DND-41 (cell line): ENCODE measurements at regions not wholly inside any gene's neighbourhood (a gene's known extent, or its start where the extent isn't known, plus 50 kb on each side); places are given as distances from the start of the nearest gene placed in this dataset.

Experiments used
- ATAC-seq: fragments of 200-7000 bp; cut with Tn5 transposase; 3 replicates; pipeline ENCODE4 v1.9.1; 2021; ENCODE audit warnings: low read depth; ENCODE audit not compliant: insufficient read depth
- DNase-seq: peaks from one replicate; pipeline ENCODE4 v3.0.0-alpha.2; 2020
- H2AFZ ChIP-seq: 2 replicates; pipeline ENCODE4 v1.6.0; 2012; ENCODE audit warnings: low read depth, low read length
- H3K27ac ChIP-seq: 2 replicates; pipeline ENCODE4 v1.5.1; 2012; ENCODE audit warnings: low read length, inconsistent platforms
- H3K27me3 ChIP-seq: fragments of 200-600 bp; sonication (generic); 2 replicates; pipeline ENCODE4 v1.6.0; 2012; ENCODE audit warnings: low read length, mild to moderate bottlenecking, inconsistent platforms; ENCODE audit not compliant: insufficient read depth, poor library complexity
- H3K36me3 ChIP-seq: 2 replicates; pipeline ENCODE4 v1.5.1; 2012; ENCODE audit warnings: low read length, inconsistent platforms; ENCODE audit not compliant: insufficient read depth
- H3K4me1 ChIP-seq: 2 replicates; pipeline ENCODE4 v1.5.1; 2012; ENCODE audit warnings: mild to moderate bottlenecking, low read length; ENCODE audit not compliant: insufficient read depth
- H3K4me2 ChIP-seq: 2 replicates; pipeline ENCODE4 v1.6.0; 2012; ENCODE audit warnings: mild to moderate bottlenecking, moderate library complexity, low read length, inconsistent platforms; ENCODE audit not compliant: insufficient read depth
- H3K4me3 ChIP-seq, 2 experiments: fragments of 200-600 bp in 1 of 2; shearing (Covaris generic) in 1 of 2; 2 replicates each; pipeline ENCODE4 v1.5.1; 2012 to 2016; ENCODE audit warnings: inconsistent platforms in 2 of 2, low read length in 2 of 2, mild to moderate bottlenecking in 2 of 2, low read depth in 1 of 2, moderate library complexity in 1 of 2
- H3K79me2 ChIP-seq: 2 replicates; pipeline ENCODE4 v1.6.0; 2012; ENCODE audit warnings: low read length, inconsistent platforms; ENCODE audit not compliant: insufficient read depth
- H3K9ac ChIP-seq: 2 replicates; pipeline ENCODE4 v1.6.0; 2012; ENCODE audit warnings: low read depth, mild to moderate bottlenecking, inconsistent platforms, low read length, moderate library complexity
- H3K9me3 ChIP-seq: 2 replicates; pipeline ENCODE4 v1.5.1; 2012; ENCODE audit warnings: low read length, moderate library complexity, mild to moderate bottlenecking, inconsistent platforms; ENCODE audit not compliant: insufficient read depth, severe bottlenecking
- H4K20me1 ChIP-seq: 2 replicates; pipeline ENCODE4 v1.6.0; 2012; ENCODE audit warnings: low read length; ENCODE audit not compliant: insufficient read depth
- CTCF ChIP-seq: IDR thresholded peaks from 2 replicates; pipeline ENCODE4 v1.5.1; 2012; ENCODE audit warnings: borderline replicate concordance, low read length, moderate library complexity, mild to moderate bottlenecking; ENCODE audit not compliant: poor library complexity, severe bottlenecking; ENCODE audit errors: extremely low read depth
- EZH2 ChIP-seq: IDR thresholded peaks from 3 replicates; pipeline ENCODE4 v1.6.1; 2012; ENCODE audit warnings: borderline replicate concordance, low read depth, mild to moderate bottlenecking, moderate library complexity, low read length, inconsistent platforms; ENCODE audit not compliant: severe bottlenecking

DNA sequence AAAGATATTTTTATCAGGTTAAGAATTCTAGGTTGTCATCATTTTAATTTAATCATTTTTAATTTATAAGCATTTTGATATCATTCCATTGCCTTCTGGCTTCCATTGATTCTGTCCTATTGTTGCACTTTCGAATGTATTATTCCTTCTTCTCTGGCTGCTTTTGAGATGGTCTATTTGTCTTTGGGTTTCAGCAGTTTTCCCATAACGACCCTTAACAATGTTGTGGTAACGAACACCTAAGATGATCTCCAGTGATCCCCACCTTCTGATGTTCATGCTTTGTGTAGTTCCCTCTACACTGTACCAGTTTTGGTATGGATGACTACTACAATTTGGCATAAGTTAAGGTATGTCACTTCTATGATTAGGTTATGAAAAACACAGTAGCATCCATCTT, 59.9 kb downstream of the MINAR1 start:
- Histone ChIP-seq H3K36me3 (no peaks in the 10 kb centered on the region), H2AFZ (no peak overlapping the region), H3K79me2 (no peaks in the 10 kb centered on the region), H3K4me2 (no peak overlapping the region), H3K27me3 (no peaks in the 10 kb centered on the region), H3K9ac (no peak overlapping the region), H3K9me3 (no peaks in the 10 kb centered on the region), H3K4me3 (no peak overlapping the region), H4K20me1 (no peaks in the 10 kb centered on the region), H3K4me1 (no peaks in the 10 kb centered on the region), H3K27ac (no peak overlapping the region)
- no peak for ATAC-seq
- TF ChIP-seq CTCF = no peak
- no peak for TF ChIP-seq EZH2
- DNase-seq = no peak

DNA sequence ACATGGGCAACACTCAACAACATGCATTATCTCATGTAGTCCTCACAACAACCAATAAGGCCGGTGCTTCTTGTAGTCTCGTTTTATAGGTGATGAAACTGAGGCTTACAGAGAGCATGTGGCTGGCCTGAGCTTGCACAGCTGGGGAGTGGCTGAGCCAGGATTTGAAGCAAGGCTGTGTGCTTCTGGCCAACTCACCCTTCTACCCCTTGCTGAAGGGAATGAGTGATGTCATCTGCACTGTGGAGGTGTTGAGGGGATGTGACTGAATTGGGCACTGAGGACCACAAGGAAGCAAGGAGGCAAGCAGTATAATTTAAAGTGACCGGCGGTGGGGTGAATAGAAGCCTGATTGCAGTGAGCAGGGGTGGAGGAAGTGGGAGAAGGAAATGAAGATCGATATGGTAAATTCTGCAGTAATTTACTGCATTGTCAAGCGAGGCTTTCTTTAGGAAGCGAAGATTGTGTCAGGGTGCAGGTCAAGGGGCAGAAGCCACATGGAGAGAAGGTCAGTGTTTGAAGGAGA, 62.3 kb downstream of the MINAR1 start:
- Histone ChIP-seq H3K27ac (no peak overlapping the region), H3K36me3 (no peaks in the 10 kb centered on the region), H3K9me3 (no peaks in the 10 kb centered on the region), H3K4me2 (no peak overlapping the region), H3K79me2 (no peaks in the 10 kb centered on the region), H3K27me3 (no peaks in the 10 kb centered on the region), H4K20me1 (no peaks in the 10 kb centered on the region), H3K4me3 (no peak overlapping the region), H2AFZ (no peak overlapping the region), H3K9ac (no peak overlapping the region), H3K4me1 (no peaks in the 10 kb centered on the region)
- DNase-seq = no peak
- no peak for ATAC-seq
- TF ChIP-seq CTCF (no peak), EZH2 (no peak)

DNA sequence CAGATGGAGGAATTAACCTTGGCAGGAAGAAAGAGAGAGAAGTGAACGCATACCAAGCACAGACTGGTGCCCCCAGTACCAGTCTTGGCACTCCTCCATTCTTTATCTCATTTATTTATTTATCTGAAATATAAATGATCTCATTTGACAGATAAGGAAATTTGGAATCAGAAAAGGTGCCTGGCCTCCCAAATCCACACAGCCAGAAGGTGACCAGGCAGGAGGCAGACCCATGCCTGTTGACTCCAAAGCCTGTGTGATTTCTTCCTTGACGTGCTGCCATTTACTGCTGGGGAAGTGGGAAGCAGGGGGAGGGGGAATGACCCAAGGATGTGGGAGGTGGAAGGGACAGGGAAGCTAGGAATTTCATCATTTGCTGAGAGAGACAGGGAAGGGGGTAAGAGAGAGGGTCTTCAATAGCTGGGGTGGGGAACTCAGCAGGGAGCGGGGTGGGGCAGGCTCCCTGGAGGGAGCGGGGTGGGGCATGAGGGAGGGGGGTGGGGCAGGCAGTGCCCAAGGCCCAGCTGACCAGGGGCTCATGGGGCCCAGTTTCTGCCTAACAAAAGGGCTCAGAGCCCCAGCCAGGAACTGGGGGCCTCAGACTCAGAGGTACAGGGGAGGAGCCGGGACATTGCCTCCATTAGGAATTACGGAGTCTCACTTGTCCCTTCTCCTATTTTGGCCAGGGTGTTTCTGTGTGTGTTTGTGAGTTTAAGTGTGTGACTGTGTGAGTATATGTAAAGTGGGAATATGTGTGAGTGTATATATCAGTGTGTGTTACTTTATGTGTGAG, 63.0 kb downstream of the MINAR1 start:
- H2AFZ ChIP-seq = no peak overlapping the region
- no peak for TF ChIP-seq EZH2
- TF ChIP-seq CTCF = no peak
- no peak overlapping the region for H3K4me2 ChIP-seq
- H3K4me1 ChIP-seq = no peaks in the 10 kb centered on the region
- H4K20me1 ChIP-seq = no peaks in the 10 kb centered on the region
- no peaks in the 10 kb centered on the region for H3K79me2 ChIP-seq
- no peak for ATAC-seq
- no peaks in the 10 kb centered on the region for H3K27me3 ChIP-seq
- no peak overlapping the region for H3K4me3 ChIP-seq
- no peak overlapping the region for H3K9ac ChIP-seq
- H3K27ac ChIP-seq = no peak overlapping the region
- no peaks in the 10 kb centered on the region for H3K9me3 ChIP-seq
- H3K36me3 ChIP-seq = no peaks in the 10 kb centered on the region
- DNase-seq = no peak
